Activated CD4-positive, alpha-beta T cell treated with anti-CD3 and anti-CD28 coated beads for 24 hours (primary cell): ENCODE measurements at regions not wholly inside any gene's neighbourhood (a gene's known extent, or its start where the extent isn't known, plus 50 kb on each side); places are given as distances from the start of the nearest gene placed in this dataset.
"Not testable (repeated sequence)": the region's sequence is repeated elsewhere in the genome, so short reads cannot be mapped to it uniquely, and the experiment has no call there.

ENCODE experiments used
- DNase-seq, 2 donors: peaks; one replicate each; pipeline ENCODE4 v3.0.0-alpha.2; 2020; ENCODE audit warnings: low read depth in 2 of 2

- not testable (repeated sequence) for DNase-seq
Observed at GRCh38 chr10:29725927-29726326, 91.2 kb upstream of the SVIL start.

- DNase-seq, result no peak
Observed at GRCh38 chr10:29725133-29725720, 90.5 kb upstream of the SVIL start.

- no peak for DNase-seq
Observed at GRCh38 chr10:29723726-29724125, 89.0 kb upstream of the SVIL start.

- no peak for DNase-seq
Observed at GRCh38 chr10:29722777-29723176, 88.0 kb upstream of the SVIL start.

- DNase-seq, result no peak
Observed at GRCh38 chr10:29720149-29720548, 85.4 kb upstream of the SVIL start.

- no peak for DNase-seq
Observed at GRCh38 chr10:29719281-29719675, 84.5 kb upstream of the SVIL start.

- no peak for DNase-seq
Observed at GRCh38 chr10:29715296-29715695, 80.5 kb upstream of the SVIL start.

GRCh38 chr10:29714096-29714874 is 79.5 kb upstream of the SVIL start:
- no peak for DNase-seq

- no peak for DNase-seq
Observed at GRCh38 chr10:29713450-29713849, 78.7 kb upstream of the SVIL start.

- DNase-seq, result no peak
Observed at GRCh38 chr10:29712108-29712507, 77.3 kb upstream of the SVIL start.

- no peak for DNase-seq
Observed at GRCh38 chr10:29710128-29710527, 75.4 kb upstream of the SVIL start.

GRCh38 chr10:29709484-29710002 is 74.8 kb upstream of the SVIL start:
- DNase-seq, result no peak

GRCh38 chr10:29703271-29703670 is 68.5 kb upstream of the SVIL start:
- no peak for DNase-seq

- no peak for DNase-seq
Observed at GRCh38 chr10:29702273-29703164, 67.7 kb upstream of the SVIL start.

GRCh38 chr10:29701306-29701705 is 66.5 kb upstream of the SVIL start:
- no peak for DNase-seq

GRCh38 chr10:29699621-29700020 is 64.8 kb upstream of the SVIL start:
- no peak for DNase-seq

- DNase-seq, result no peak
Observed at GRCh38 chr10:29698773-29699490, 64.2 kb upstream of the SVIL start.

GRCh38 chr10:29696581-29696980 is 61.8 kb upstream of the SVIL start:
- not testable (repeated sequence) for DNase-seq

GRCh38 chr10:29694121-29694520 is 59.4 kb upstream of the SVIL start:
- DNase-seq, result no peak

GRCh38 chr10:29692121-29692539 is 57.4 kb upstream of the SVIL start:
- no peak for DNase-seq

- DNase-seq, result no peak
Observed at GRCh38 chr10:29691564-29692072, 56.8 kb upstream of the SVIL start.
